ENCODE measurements at regions not wholly inside any gene's neighbourhood (a gene's known extent, or its start where the extent isn't known, plus 50 kb on each side); places are given as distances from the start of the nearest gene placed in this dataset.

- Histone ChIP-seq H3K4me1 (ENCODE audit: control insufficient read depth, insufficient read depth, low read length) (no peaks in the 10 kb centered on the region), H3K79me2 (ENCODE audit: control insufficient read depth, insufficient read depth, low read length) (no peaks in the 10 kb centered on the region), H3K36me3 (ENCODE audit: control insufficient read depth in 2 of 2, insufficient read depth in 2 of 2, low read length in 1 of 2) (no peaks in the 10 kb centered on the region), H3K27me3 (replicated peaks in 1 of 2; ENCODE audit: control insufficient read depth in 2 of 2, insufficient read depth in 2 of 2, low read length in 1 of 2) (peaks cover 0 to 3% of the 10 kb centered on the region in 2 experiments; a peak in 2 of 4 replicates), H4K20me1 (ENCODE audit: control insufficient read depth, insufficient read depth) (no peaks in the 10 kb centered on the region), H3K9ac (ENCODE audit: control insufficient read depth, insufficient read depth, low read length) (no peak overlapping the region), H2AFZ (ENCODE audit: control insufficient read depth, low read depth, low read length) (no peak overlapping the region), H3K27ac (ENCODE audit: control insufficient read depth, insufficient read depth) (no peak overlapping the region), H3K4me2 (ENCODE audit: control insufficient read depth, insufficient read depth) (no peak overlapping the region), H3K4me3 (no peak overlapping the region), H3K9me3 (replicated peaks; ENCODE audit: control insufficient read depth, insufficient read depth, low read length) (no peaks in the 10 kb centered on the region)
- ChIA-PET SMC1A (ENCODE audit: uncharacterized antibody, unreplicated experiment) (interaction anchor here (0.6 kb wide), 1 partner anchor 402 kb away, joined by 3 read pairs; no protein-coding TSS in a partner anchor), POLR2A (no interaction called here), RAD21 (ENCODE audit: unreplicated experiment) (no interaction called here), CTCF (interaction anchor here (1.3 to 2.0 kb wide), 3 partner anchors 96 to 559 kb away, joined by 3 to 7 read pairs (median 3); no protein-coding TSS in a partner anchor)
- FAIRE-seq: peak; percentile 80
- WGBS (ENCODE audit: insufficient coverage, insufficient replicate concordance, low lambda C conversion rate, missing lambda C conversion rate): 36% methylated on average over 12 of the region's 12 CpGs
- no peak for ATAC-seq
- in situ Hi-C loops (cut with MboI) (no loop called here), intact Hi-C loops (cut with micrococcal nuclease; ENCODE audit: unreplicated experiment) (loop anchor here (10.0 kb wide), 1 partner anchor 303 kb away; no protein-coding TSS in a partner anchor)
- DNase-seq (ENCODE audit: low read depth, low spot score): no peak
- no TSS peak for BruUV-seq (replicated peaks)
- TF ChIP-seq SIX5 (IDR thresholded peaks at IDR 0.05; ENCODE audit: low read depth, low read length, severe bottlenecking) (no peak), ZZZ3 (IDR thresholded peaks at IDR 0.05; ENCODE audit: control insufficient read depth, insufficient read length, low read depth) (no peak), EED (IDR thresholded peaks at IDR 0.05; ENCODE audit: low read depth) (no peak), TARDBP (IDR thresholded peaks at IDR 0.05; ENCODE audit: borderline replicate concordance) (no peak), ELK1 (IDR thresholded peaks at IDR 0.05; ENCODE audit: low read depth, low read length) (no peak), ZNF687 (IDR thresholded peaks at IDR 0.05) (no peak), MEF2A (IDR thresholded peaks at IDR 0.05; ENCODE audit: insufficient read depth, low read depth, low read length) (no peak), E2F4 (IDR thresholded peaks at IDR 0.05; ENCODE audit: low read depth, low read length) (no peak), PML (IDR thresholded peaks at IDR 0.05; ENCODE audit: low read length) (no peak), POLR2A (IDR thresholded peaks at IDR 0.05; ENCODE audit: low read depth, low read length) (no peak), CEBPB (IDR thresholded peaks at IDR 0.05; ENCODE audit: borderline replicate concordance in 1 of 2, low read depth in 2 of 2, low read length in 2 of 2) (no peak), JUND (IDR thresholded peaks at IDR 0.05; ENCODE audit: low read depth, low read length) (no peak)
Observed at GRCh38 chr18:22557168-22557941, 139.6 kb upstream of the CTAGE1 start.

Data from GM12878 (cell line).